ENCODE measurements at regions not wholly inside any gene's neighbourhood (a gene's known extent, or its start where the extent isn't known, plus 50 kb on each side); places are given as distances from the start of the nearest gene placed in this dataset.

GRCh38 chr3:148420242-148420641 is 277.5 kb upstream of the AGTR1 start:
- POLR2A ChIA-PET = no interaction called here
- no peak overlapping the region for H3K4me3 ChIP-seq (ENCODE audit: low read depth, low read length)
- DNase-seq (ENCODE audit: low read depth, low spot score) = no peak
- TF ChIP-seq, protein P1, sequence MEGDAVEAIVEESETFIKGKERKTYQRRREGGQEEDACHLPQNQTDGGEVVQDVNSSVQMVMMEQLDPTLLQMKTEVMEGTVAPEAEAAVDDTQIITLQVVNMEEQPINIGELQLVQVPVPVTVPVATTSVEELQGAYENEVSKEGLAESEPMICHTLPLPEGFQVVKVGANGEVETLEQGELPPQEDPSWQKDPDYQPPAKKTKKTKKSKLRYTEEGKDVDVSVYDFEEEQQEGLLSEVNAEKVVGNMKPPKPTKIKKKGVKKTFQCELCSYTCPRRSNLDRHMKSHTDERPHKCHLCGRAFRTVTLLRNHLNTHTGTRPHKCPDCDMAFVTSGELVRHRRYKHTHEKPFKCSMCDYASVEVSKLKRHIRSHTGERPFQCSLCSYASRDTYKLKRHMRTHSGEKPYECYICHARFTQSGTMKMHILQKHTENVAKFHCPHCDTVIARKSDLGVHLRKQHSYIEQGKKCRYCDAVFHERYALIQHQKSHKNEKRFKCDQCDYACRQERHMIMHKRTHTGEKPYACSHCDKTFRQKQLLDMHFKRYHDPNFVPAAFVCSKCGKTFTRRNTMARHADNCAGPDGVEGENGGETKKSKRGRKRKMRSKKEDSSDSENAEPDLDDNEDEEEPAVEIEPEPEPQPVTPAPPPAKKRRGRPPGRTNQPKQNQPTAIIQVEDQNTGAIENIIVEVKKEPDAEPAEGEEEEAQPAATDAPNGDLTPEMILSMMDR (IDR thresholded peaks at IDR 0.05; ENCODE audit: insufficient read depth, low read length, missing control alignments) = no peak
- CTCF ChIA-PET = no interaction called here

GRCh38 chr3:148428862-148429605 is 268.7 kb upstream of the AGTR1 start:
- ChIA-PET POLR2A (no interaction called here), CTCF (no interaction called here)
- no peak for DNase-seq (ENCODE audit: low read depth, low spot score)
- TF ChIP-seq, protein P1 (IDR thresholded peaks at IDR 0.05; ENCODE audit: insufficient read depth, low read length, missing control alignments) = no peak
- H3K4me3 ChIP-seq (ENCODE audit: low read depth, low read length) = no peak overlapping the region

DNA sequence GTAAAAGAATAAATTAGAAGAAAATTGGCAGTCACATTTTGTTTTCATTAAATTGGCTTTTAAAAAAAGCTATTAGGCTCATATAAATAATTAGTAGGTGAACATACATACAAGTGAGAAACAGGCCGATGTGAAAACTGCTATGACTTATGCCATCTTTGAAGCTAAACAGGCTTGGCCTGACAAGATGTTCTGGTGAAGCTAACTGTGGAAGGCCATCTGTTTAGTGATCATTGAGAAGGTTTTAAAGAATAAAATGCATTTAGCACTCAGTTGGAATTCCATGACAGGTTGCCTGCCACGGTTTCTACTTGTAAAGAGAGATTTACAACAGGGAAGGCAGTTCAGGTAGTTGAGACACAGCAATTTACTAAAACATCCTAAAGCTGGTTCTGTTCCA is 264.0 kb upstream of the AGTR1 start:
- no peak overlapping the region for H3K4me3 ChIP-seq (ENCODE audit: low read depth, low read length)
- TF ChIP-seq, protein P1 (IDR thresholded peaks at IDR 0.05; ENCODE audit: insufficient read depth, low read length, missing control alignments) = no peak
- ChIA-PET CTCF (no interaction called here), POLR2A (no interaction called here)
- DNase-seq (ENCODE audit: low read depth, low spot score) = no peak

- TF ChIP-seq, protein P1 (IDR thresholded peaks at IDR 0.05; ENCODE audit: insufficient read depth, low read length, missing control alignments) = no peak
- POLR2A ChIA-PET = no interaction called here
- CTCF ChIA-PET = no interaction called here
- H3K4me3 ChIP-seq (ENCODE audit: low read depth, low read length) = no peak overlapping the region
- no peak for DNase-seq (ENCODE audit: low read depth, low spot score)
Measured at GRCh38 chr3:148435534-148435933, 262.2 kb upstream of the AGTR1 start.

DNA sequence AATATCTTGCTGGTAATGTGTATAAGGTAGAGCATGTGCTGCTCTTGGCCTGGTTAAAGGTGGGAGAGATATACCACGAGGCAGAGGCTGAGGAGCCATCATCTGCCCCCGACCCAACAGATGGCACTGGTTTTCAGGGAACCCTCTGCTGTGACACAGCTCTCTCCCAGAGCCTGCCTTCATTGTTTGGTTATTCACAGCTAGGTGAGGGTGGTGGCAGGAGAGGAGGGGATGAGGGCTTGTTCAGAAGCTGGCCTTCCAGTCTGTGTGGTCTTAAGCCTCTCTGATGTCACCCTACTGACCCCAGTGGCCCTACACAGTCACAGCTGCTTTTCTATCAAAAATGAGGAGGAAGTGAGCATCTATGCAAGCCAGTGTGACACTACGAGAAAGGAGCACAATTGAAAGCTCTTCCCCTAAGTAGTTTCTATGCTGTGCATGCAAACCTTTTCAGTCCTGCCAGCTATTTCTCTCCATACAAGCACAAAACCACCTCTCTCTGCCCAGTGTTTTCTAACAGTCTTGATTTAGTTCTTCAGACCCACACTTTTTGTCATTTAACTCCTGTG is 258.4 kb upstream of the AGTR1 start:
- TF ChIP-seq, protein P1 (IDR thresholded peaks at IDR 0.05; ENCODE audit: insufficient read depth, low read length, missing control alignments) = no peak
- no peak for DNase-seq (ENCODE audit: low read depth, low spot score)
- H3K4me3 ChIP-seq (ENCODE audit: low read depth, low read length) = no peak overlapping the region
- POLR2A ChIA-PET = no interaction called here
- CTCF ChIA-PET = no interaction called here

- no peak overlapping the region for H3K4me3 ChIP-seq (ENCODE audit: low read depth, low read length)
- TF ChIP-seq, protein P1 (IDR thresholded peaks at IDR 0.05; ENCODE audit: insufficient read depth, low read length, missing control alignments) = no peak
- CTCF ChIA-PET = no interaction called here
- DNase-seq (ENCODE audit: low read depth, low spot score) = no peak
- POLR2A ChIA-PET = no interaction called here
Measured at GRCh38 chr3:148441191-148441590, 256.5 kb upstream of the AGTR1 start.

Measured in AG04449 (cell line).